Right lobe of liver (tissue), 6 donors: ENCODE measurements at regions not wholly inside any gene's neighbourhood (a gene's known extent, or its start where the extent isn't known, plus 50 kb on each side); places are given as distances from the start of the nearest gene placed in this dataset.

Experiments used
- ATAC-seq, 4 donors: fragments of 200-7000 bp; cut with Tn5 transposase; one replicate each; pipeline ENCODE4 v1.9.1; 2020; ENCODE audit warnings: mild to moderate bottlenecking in 4 of 4, moderate library complexity in 4 of 4
- DNase-seq, 3 donors: peaks; one replicate each; pipeline ENCODE4 v3.0.0-alpha.2; 2020
- H3K27ac ChIP-seq, 3 donors: fragments of 200-600 bp; one replicate each; pipeline ENCODE4 v1.8.0; 2022
- H3K27me3 ChIP-seq, 2 donors: fragments of 200-600 bp; one replicate each; pipeline ENCODE4 v1.8.0; 2022
- H3K36me3 ChIP-seq, 4 donors: fragments of 200-600 bp; sonication (generic) in 1 of 4; one replicate each; pipeline versions ENCODE4 v1.5.1 to v1.8.0; 2017 to 2022; ENCODE audit warnings: control low read depth in 1 of 4
- H3K4me1 ChIP-seq, 4 donors: fragments of 200-600 bp; sonication (generic) in 1 of 4; one replicate each; pipeline versions ENCODE4 v1.5.1 to v1.8.0; 2017 to 2022; ENCODE audit warnings: control low read depth in 1 of 4
- H3K4me3 ChIP-seq, 3 donors: fragments of 200-600 bp; one replicate each; pipeline ENCODE4 v1.8.0; 2022
- H3K9me3 ChIP-seq, 4 donors: fragments of 200-600 bp; sonication (generic) in 1 of 4; one replicate each; pipeline versions ENCODE4 v1.5.1 to v1.8.0; 2017 to 2022; ENCODE audit warnings: control low read depth in 1 of 4
- POLR2A ChIP-seq: fragments of 450-650 bp; IDR thresholded peaks from one replicate; pipeline ENCODE4 v1.6.1; 2017; ENCODE audit warnings: antibody characterized with exemption, mild to moderate bottlenecking
- WGBS: methylation state at CpG from one replicate; pipeline ENCODE4 v1.1.6; 2018; ENCODE audit warnings: low coverage, low lambda C conversion rate; ENCODE audit not compliant: insufficient coverage; ENCODE audit errors: missing lambda C conversion rate; 5-methylcytosine and 5-hydroxymethylcytosine counted together
- intact Hi-C, 2 donors: fragments of 100-400 bp; cut with DNase I; formaldehyde crosslinking; loops; one replicate each; pipeline versions ENCODE4 v1.11.2 to v1.14.1; 2022
- TF ChIP-seq, protein P1 (sequence below), 4 donors: fragments of 200-600 bp in 3 of 4; fragments of 450-650 bp in 1 of 4; IDR thresholded peaks; one replicate each; pipeline versions ENCODE4 v1.5.1 to v1.8.0; 2016 to 2022; ENCODE audit warnings: antibody characterized with exemption in 4 of 4, mild to moderate bottlenecking in 2 of 4
- donor health status: DM: no; HTN: yes; CAD: no.
- donor health status: DM: no; HTN: no; CAD: no.
- donor health status: DM: no; HTN: no; CAD: no.
- donor health status: DM: no; HTN: yes; CAD: no.
- donor health status: DM: no; HTN: yes; CAD: no.

DNA sequence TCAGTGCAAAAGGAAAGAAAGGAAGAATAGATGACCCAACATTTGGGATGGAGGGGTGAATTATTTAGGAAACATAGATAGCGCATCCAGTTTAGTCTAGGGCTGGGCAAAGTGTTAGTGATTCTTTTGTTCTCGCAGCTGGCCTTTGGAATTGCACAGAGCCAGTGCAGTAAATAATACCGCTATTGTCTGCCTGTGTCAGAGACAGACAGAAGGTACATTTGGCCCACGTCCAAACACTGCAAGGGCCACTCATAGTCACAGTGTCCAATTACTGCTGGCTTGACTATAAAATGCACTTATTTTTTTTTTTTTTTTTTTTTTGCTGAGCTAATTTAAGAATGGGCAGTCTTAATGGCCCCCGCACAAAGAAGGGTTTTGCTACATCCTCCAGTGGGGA lies 638.6 kb downstream of the BCL11B start:
- Histone ChIP-seq H3K36me3 (no peaks in the 10 kb centered on the region), H3K4me1 (no peaks in the 10 kb centered on the region), H3K4me3 (no peak overlapping the region), H3K27ac (no peak overlapping the region), H3K27me3 (no peaks in the 10 kb centered on the region), H3K9me3 (no peaks in the 10 kb centered on the region)
- no peak for ATAC-seq
- intact Hi-C loops = no loop called here
- TF ChIP-seq, protein P1, sequence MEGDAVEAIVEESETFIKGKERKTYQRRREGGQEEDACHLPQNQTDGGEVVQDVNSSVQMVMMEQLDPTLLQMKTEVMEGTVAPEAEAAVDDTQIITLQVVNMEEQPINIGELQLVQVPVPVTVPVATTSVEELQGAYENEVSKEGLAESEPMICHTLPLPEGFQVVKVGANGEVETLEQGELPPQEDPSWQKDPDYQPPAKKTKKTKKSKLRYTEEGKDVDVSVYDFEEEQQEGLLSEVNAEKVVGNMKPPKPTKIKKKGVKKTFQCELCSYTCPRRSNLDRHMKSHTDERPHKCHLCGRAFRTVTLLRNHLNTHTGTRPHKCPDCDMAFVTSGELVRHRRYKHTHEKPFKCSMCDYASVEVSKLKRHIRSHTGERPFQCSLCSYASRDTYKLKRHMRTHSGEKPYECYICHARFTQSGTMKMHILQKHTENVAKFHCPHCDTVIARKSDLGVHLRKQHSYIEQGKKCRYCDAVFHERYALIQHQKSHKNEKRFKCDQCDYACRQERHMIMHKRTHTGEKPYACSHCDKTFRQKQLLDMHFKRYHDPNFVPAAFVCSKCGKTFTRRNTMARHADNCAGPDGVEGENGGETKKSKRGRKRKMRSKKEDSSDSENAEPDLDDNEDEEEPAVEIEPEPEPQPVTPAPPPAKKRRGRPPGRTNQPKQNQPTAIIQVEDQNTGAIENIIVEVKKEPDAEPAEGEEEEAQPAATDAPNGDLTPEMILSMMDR (IDR thresholded peaks at IDR 0.05) = no peak
- TF ChIP-seq POLR2A = no peak
- 33% methylated on average over 5 of the region's 5 CpGs for WGBS
- DNase-seq = no peak

DNA sequence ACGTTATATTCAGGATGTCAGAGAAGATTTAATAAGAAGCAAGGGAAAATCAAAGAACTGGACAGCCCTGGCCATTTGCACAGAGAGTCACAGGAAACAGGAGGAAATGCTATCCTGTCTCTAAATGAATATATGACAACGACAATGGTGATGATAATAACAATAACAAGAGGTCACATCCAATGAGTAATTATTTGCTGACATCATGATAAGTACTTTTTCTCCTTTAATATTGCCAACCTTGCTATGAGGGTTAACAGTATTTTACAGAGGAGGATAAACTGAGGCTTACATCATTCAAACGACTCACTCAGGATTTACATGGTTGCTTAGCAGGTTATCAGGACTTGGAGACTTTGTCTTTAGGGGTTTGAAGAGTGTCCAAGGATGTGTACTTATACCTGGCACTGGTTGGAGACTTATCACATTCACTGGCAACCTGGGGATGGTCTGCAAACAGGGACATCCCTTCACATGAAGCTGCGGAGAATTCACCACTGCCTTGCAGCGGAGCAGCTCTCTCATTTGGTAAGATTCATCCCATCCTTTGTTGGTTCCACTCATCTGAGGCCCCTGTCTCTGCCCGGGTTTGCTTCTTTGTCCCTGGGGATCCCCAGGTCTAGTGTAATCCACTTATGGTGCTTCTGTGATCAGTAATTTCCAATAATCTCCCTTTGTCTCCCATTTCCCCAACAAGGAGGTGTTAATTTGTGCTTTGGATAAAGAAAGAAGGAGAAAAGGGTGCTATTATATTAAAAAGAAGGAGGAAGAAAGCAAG lies 637.8 kb downstream of the BCL11B start:
- 43% methylated on average over 4 of the region's 6 CpGs for WGBS
- intact Hi-C loops = no loop called here

GRCh38 chr14:98638366-98638765 lies 633.6 kb downstream of the BCL11B start:
- intact Hi-C loops = no loop called here
- Histone ChIP-seq H3K9me3 (no peaks in the 10 kb centered on the region), H3K27me3 (no peaks in the 10 kb centered on the region), H3K36me3 (no peaks in the 10 kb centered on the region), H3K4me1 (no peaks in the 10 kb centered on the region), H3K27ac (no peak overlapping the region), H3K4me3 (no peak overlapping the region)
- DNase-seq (no peak), ATAC-seq (no peak)
- TF ChIP-seq, protein P1 (IDR thresholded peaks at IDR 0.05) = no peak
- no peak for TF ChIP-seq POLR2A
- 72% methylated on average over 3 of the region's 3 CpGs for WGBS

More for the DNA sequence above, 637.8 kb downstream of the BCL11B start:
- Histone ChIP-seq H3K27me3 (no peaks in the 10 kb centered on the region), H3K4me3 (no peak overlapping the region), H3K36me3 (no peaks in the 10 kb centered on the region), H3K27ac (no peak overlapping the region), H3K9me3 (no peaks in the 10 kb centered on the region), H3K4me1 (no peaks in the 10 kb centered on the region)
- ATAC-seq = no peak
- no peak for TF ChIP-seq POLR2A
- TF ChIP-seq, protein P1 (IDR thresholded peaks at IDR 0.05) = no peak
- no peak for DNase-seq

- ATAC-seq = no peak
- Histone ChIP-seq H3K36me3 (no peaks in the 10 kb centered on the region), H3K4me1 (no peaks in the 10 kb centered on the region), H3K27me3 (no peaks in the 10 kb centered on the region), H3K9me3 (no peaks in the 10 kb centered on the region), H3K27ac (no peak overlapping the region), H3K4me3 (no peak overlapping the region)
- intact Hi-C loops = no loop called here
- no peak for DNase-seq
- 64% methylated on average over 5 of the region's 5 CpGs for WGBS
- TF ChIP-seq, protein P1 (IDR thresholded peaks at IDR 0.05) = no peak
- no peak for TF ChIP-seq POLR2A
Observed at GRCh38 chr14:98647754-98648153, 624.2 kb downstream of the BCL11B start.
